ENCODE measurements at regions not wholly inside any gene's neighbourhood (a gene's known extent, or its start where the extent isn't known, plus 50 kb on each side); places are given as distances from the start of the nearest gene placed in this dataset.

- no peak for TF ChIP-seq CTCF (IDR thresholded peaks at IDR 0.05)
- TF ChIP-seq POLR2A (IDR thresholded peaks at IDR 0.05): no peak
- WGBS, 2 donors: 68 to 79% methylated on average over 3 of the region's 3 CpGs
- intact Hi-C loops (cut with DNase I): no loop called here
Observed at GRCh38 chr1:95572962-95573361, 339.0 kb downstream of the RWDD3 start.

GRCh38 chr1:95575291-95575690 is 341.3 kb downstream of the RWDD3 start:
- no peak overlapping the region for H3K4me3 ChIP-seq
- intact Hi-C loops (cut with DNase I): no loop called here
- no peak for ATAC-seq
- no peaks in the 10 kb centered on the region for H3K27me3 ChIP-seq
- WGBS, 2 donors: 79 to 86% methylated on average over 3 of the region's 3 CpGs
- no peak overlapping the region for H3K27ac ChIP-seq
- no peaks in the 10 kb centered on the region for H3K36me3 ChIP-seq (replicated peaks in 1 of 2; ENCODE audit: insufficient read depth in 1 of 2, low read depth in 2 of 2)
- H3K4me1 ChIP-seq: no peaks in the 10 kb centered on the region
- no peak for DNase-seq
- TF ChIP-seq POLR2A (IDR thresholded peaks at IDR 0.05): no peak
- TF ChIP-seq CTCF (IDR thresholded peaks at IDR 0.05): no peak
- no peaks in the 10 kb centered on the region for H3K9me3 ChIP-seq

More at GRCh38 chr1:95572962-95573361, 339.0 kb downstream of the RWDD3 start:
- Histone ChIP-seq H3K27me3 (no peaks in the 10 kb centered on the region), H3K4me1 (no peaks in the 10 kb centered on the region), H3K36me3 (replicated peaks in 1 of 2; ENCODE audit: insufficient read depth in 1 of 2, low read depth in 2 of 2) (no peaks in the 10 kb centered on the region), H3K27ac (no peak overlapping the region), H3K9me3 (no peaks in the 10 kb centered on the region), H3K4me3 (no peak overlapping the region)
- no peak for DNase-seq
- ATAC-seq: no peak

GRCh38 chr1:95578462-95578861 is 344.5 kb downstream of the RWDD3 start:
- ATAC-seq (no peak), DNase-seq (no peak)
- H3K4me3 ChIP-seq: no peak overlapping the region
- 45 to 52% methylated on average over 3 of the region's 3 CpGs for WGBS, 2 donors
- no peaks in the 10 kb centered on the region for H3K27me3 ChIP-seq
- H3K4me1 ChIP-seq: no peaks in the 10 kb centered on the region
- no peak overlapping the region for H3K27ac ChIP-seq
- H3K9me3 ChIP-seq: no peaks in the 10 kb centered on the region
- intact Hi-C loops (cut with DNase I): no loop called here
- H3K36me3 ChIP-seq (replicated peaks in 1 of 2; ENCODE audit: insufficient read depth in 1 of 2, low read depth in 2 of 2): no peaks in the 10 kb centered on the region
- no peak for TF ChIP-seq POLR2A (IDR thresholded peaks at IDR 0.05)

- DNase-seq (no peak), ATAC-seq (no peak)
- no peaks in the 10 kb centered on the region for H3K36me3 ChIP-seq (replicated peaks in 1 of 2; ENCODE audit: insufficient read depth in 1 of 2, low read depth in 2 of 2)
- H3K9me3 ChIP-seq: no peaks in the 10 kb centered on the region
- intact Hi-C loops (cut with DNase I): no loop called here
- no peak overlapping the region for H3K27ac ChIP-seq
- H3K4me1 ChIP-seq: no peaks in the 10 kb centered on the region
- TF ChIP-seq POLR2A (IDR thresholded peaks at IDR 0.05) (no peak), CTCF (IDR thresholded peaks at IDR 0.05) (no peak)
- 71 to 97% methylated on average over 1 of the region's 1 CpG for WGBS, 2 donors
- H3K27me3 ChIP-seq: no peaks in the 10 kb centered on the region
- H3K4me3 ChIP-seq: no peak overlapping the region
Observed at GRCh38 chr1:95582191-95582590, 348.2 kb downstream of the RWDD3 start.

- no peak for ATAC-seq
- TF ChIP-seq POLR2A (IDR thresholded peaks at IDR 0.05) (no peak), CTCF (IDR thresholded peaks at IDR 0.05) (no peak)
- Histone ChIP-seq H3K27ac (no peak overlapping the region), H3K27me3 (no peaks in the 10 kb centered on the region), H3K4me3 (no peak overlapping the region), H3K9me3 (no peaks in the 10 kb centered on the region), H3K36me3 (replicated peaks in 1 of 2; ENCODE audit: insufficient read depth in 1 of 2, low read depth in 2 of 2) (no peaks in the 10 kb centered on the region), H3K4me1 (no peaks in the 10 kb centered on the region)
- WGBS, 2 donors: 80% methylated on average over 4 of the region's 4 CpGs
- intact Hi-C loops (cut with DNase I): no loop called here
- DNase-seq: no peak
Observed at GRCh38 chr1:95582746-95583145, 348.7 kb downstream of the RWDD3 start.
